ENCODE measurements at regions not wholly inside any gene's neighbourhood (a gene's known extent, or its start where the extent isn't known, plus 50 kb on each side); places are given as distances from the start of the nearest gene placed in this dataset.

GRCh38 chr5:146947181-146947941 is 68.8 kb upstream of the PPP2R2B start:
- no peak for DNase-seq
- TF ChIP-seq CTCF (IDR thresholded peaks at IDR 0.05) (no peak), POLR2A (IDR thresholded peaks at IDR 0.05) (no peak), EP300 (IDR thresholded peaks at IDR 0.05; ENCODE audit: low read depth) (no peak), POLR2AphosphoS5 (IDR thresholded peaks at IDR 0.05) (no peak)
- Histone ChIP-seq H3K27ac (no peak overlapping the region), H3K4me3 (no peak overlapping the region), H3K36me3 (no peaks in the 10 kb centered on the region), H3K9me3 (no peaks in the 10 kb centered on the region), H3K27me3 (no peaks in the 10 kb centered on the region), H3K4me1 (no peaks in the 10 kb centered on the region)
- intact Hi-C loops (cut with DNase I; ENCODE audit: low total_unique reads) (no loop called here), in situ Hi-C loops (cut with MboI; ENCODE audit: low pct_ligation_motif_present in 1 of 4, low pct_unique_long_range_greater_than_20kb in 1 of 4, low sequenced_read_pairs in 3 of 4) (no loop called here)
- WGBS, 2 donors (ENCODE audit: low coverage in 1 of 2), result 70 to 89% methylated on average over 5 to 7 of the region's 7 CpGs

GRCh38 chr5:146948666-146949065 is 70.1 kb upstream of the PPP2R2B start:
- DNase-seq, result no peak

GRCh38 chr5:146952168-146952567 is 73.6 kb upstream of the PPP2R2B start:
- intact Hi-C loops (cut with DNase I; ENCODE audit: low total_unique reads), result no loop called here
- H3K27ac ChIP-seq, result no peak overlapping the region
- H3K9me3 ChIP-seq, result no peaks in the 10 kb centered on the region
- no peaks in the 10 kb centered on the region for H3K4me1 ChIP-seq
- WGBS, 2 donors (ENCODE audit: low coverage in 1 of 2), result 58% methylated on average over 2 of the region's 2 CpGs; no CpG with 5 or more reads in 1 of the 2 donors
- DNase-seq, result no peak
- no peaks in the 10 kb centered on the region for H3K27me3 ChIP-seq
- H3K4me3 ChIP-seq, result no peak overlapping the region
- no peak for TF ChIP-seq POLR2AphosphoS5 (IDR thresholded peaks at IDR 0.05)
- no peak for TF ChIP-seq POLR2A (IDR thresholded peaks at IDR 0.05)
- TF ChIP-seq EP300 (IDR thresholded peaks at IDR 0.05; ENCODE audit: low read depth), result no peak
- TF ChIP-seq CTCF (IDR thresholded peaks at IDR 0.05), result no peak
- H3K36me3 ChIP-seq, result no peaks in the 10 kb centered on the region
- in situ Hi-C loops (cut with MboI; ENCODE audit: low pct_ligation_motif_present in 1 of 4, low pct_unique_long_range_greater_than_20kb in 1 of 4, low sequenced_read_pairs in 3 of 4), result loop anchor here in 2 of 4 donors (25.0 kb wide), 1 partner anchor 290 kb away; no protein-coding TSS in a partner anchor

More at GRCh38 chr5:146948666-146949065, 70.1 kb upstream of the PPP2R2B start:
- H3K36me3 ChIP-seq, result no peaks in the 10 kb centered on the region
- H3K27me3 ChIP-seq, result no peaks in the 10 kb centered on the region
- TF ChIP-seq POLR2A (IDR thresholded peaks at IDR 0.05) (no peak), EP300 (IDR thresholded peaks at IDR 0.05; ENCODE audit: low read depth) (no peak), POLR2AphosphoS5 (IDR thresholded peaks at IDR 0.05) (no peak), CTCF (IDR thresholded peaks at IDR 0.05) (no peak)
- in situ Hi-C loops (cut with MboI; ENCODE audit: low pct_ligation_motif_present in 1 of 4, low pct_unique_long_range_greater_than_20kb in 1 of 4, low sequenced_read_pairs in 3 of 4) (no loop called here), intact Hi-C loops (cut with DNase I; ENCODE audit: low total_unique reads) (no loop called here)
- no peaks in the 10 kb centered on the region for H3K9me3 ChIP-seq
- no peak overlapping the region for H3K4me3 ChIP-seq
- no peaks in the 10 kb centered on the region for H3K4me1 ChIP-seq
- H3K27ac ChIP-seq, result no peak overlapping the region

- 90 to 100% methylated on average over 1 of the region's 1 CpG for WGBS, 2 donors (ENCODE audit: low coverage in 1 of 2)
- no peaks in the 10 kb centered on the region for H3K36me3 ChIP-seq
- H3K27me3 ChIP-seq, result no peaks in the 10 kb centered on the region
- intact Hi-C loops (cut with DNase I; ENCODE audit: low total_unique reads) (no loop called here), in situ Hi-C loops (cut with MboI; ENCODE audit: low pct_ligation_motif_present in 1 of 4, low pct_unique_long_range_greater_than_20kb in 1 of 4, low sequenced_read_pairs in 3 of 4) (loop anchor here in 2 of 4 donors (25.0 kb wide), 1 partner anchor 294 kb away; no protein-coding TSS in a partner anchor)
- no peak for DNase-seq
- H3K9me3 ChIP-seq, result no peaks in the 10 kb centered on the region
- H3K27ac ChIP-seq, result no peak overlapping the region
- no peaks in the 10 kb centered on the region for H3K4me1 ChIP-seq
- H3K4me3 ChIP-seq, result no peak overlapping the region
- TF ChIP-seq POLR2A (IDR thresholded peaks at IDR 0.05), result no peak
- TF ChIP-seq POLR2AphosphoS5 (IDR thresholded peaks at IDR 0.05), result no peak
- no peak for TF ChIP-seq EP300 (IDR thresholded peaks at IDR 0.05; ENCODE audit: low read depth)
- TF ChIP-seq CTCF (IDR thresholded peaks at IDR 0.05), result no peak
Measured at GRCh38 chr5:146956217-146956616, 77.7 kb upstream of the PPP2R2B start.
